Inflammatory macrophage treated with lipopolysaccharide for 4 hours (primary cell): ENCODE measurements at regions not wholly inside any gene's neighbourhood (a gene's known extent, or its start where the extent isn't known, plus 50 kb on each side); places are given as distances from the start of the nearest gene placed in this dataset.

Experiments
- DNase-seq: peaks from one replicate; pipeline ENCODE4 v3.0.0-alpha.2; 2020

- DNase-seq, result no peak
Observed at GRCh38 chr2:166634706-166635105, 140.7 kb upstream of the SCN7A start.

GRCh38 chr2:166632616-166633015, 138.6 kb upstream of the SCN7A start:
- DNase-seq, result no peak

- DNase-seq, result no peak
Observed at GRCh38 chr2:166628478-166629136, 134.6 kb upstream of the SCN7A start.

- no peak for DNase-seq
Observed at GRCh38 chr2:166627893-166628292, 133.8 kb upstream of the SCN7A start.

- DNase-seq, result no peak
Observed at GRCh38 chr2:166625670-166626069, 131.6 kb upstream of the SCN7A start.

- DNase-seq, result no peak
Observed at GRCh38 chr2:166614503-166614902, 120.5 kb upstream of the SCN7A start.

- DNase-seq, result no peak
Observed at GRCh38 chr2:166614029-166614428, 120.0 kb upstream of the SCN7A start.

GRCh38 chr2:166613226-166613625, 119.2 kb upstream of the SCN7A start:
- no peak for DNase-seq

GRCh38 chr2:166612214-166612613, 118.2 kb upstream of the SCN7A start:
- no peak for DNase-seq

- no peak for DNase-seq
Observed at GRCh38 chr2:166610913-166611305, 116.9 kb upstream of the SCN7A start.

- DNase-seq, result no peak
Observed at GRCh38 chr2:166610180-166610912, 116.3 kb upstream of the SCN7A start.

- no peak for DNase-seq
Observed at GRCh38 chr2:166609183-166609959, 115.3 kb upstream of the SCN7A start.

GRCh38 chr2:166607880-166608279, 113.8 kb upstream of the SCN7A start:
- DNase-seq, result no peak

- DNase-seq, result no peak
Observed at GRCh38 chr2:166593403-166593802, 99.4 kb upstream of the SCN7A start.

- DNase-seq, result no peak
Observed at GRCh38 chr2:166592750-166593149, 98.7 kb upstream of the SCN7A start.

- peak; percentile 74 for DNase-seq
Observed at GRCh38 chr2:166591226-166591625, 97.2 kb upstream of the SCN7A start.

GRCh38 chr2:166573391-166573790, 79.3 kb upstream of the SCN7A start:
- no peak for DNase-seq

GRCh38 chr2:166572937-166573336, 78.9 kb upstream of the SCN7A start:
- no peak for DNase-seq

- no peak for DNase-seq
Observed at GRCh38 chr2:166568409-166568808, 74.4 kb upstream of the SCN7A start.

GRCh38 chr2:166565501-166565900, 71.5 kb upstream of the SCN7A start:
- no peak for DNase-seq

- no peak for DNase-seq
Observed at GRCh38 chr2:166563894-166564293, 69.8 kb upstream of the SCN7A start.

GRCh38 chr2:166560022-166560421, 66.0 kb upstream of the SCN7A start:
- no peak for DNase-seq

- DNase-seq, result no peak
Observed at GRCh38 chr2:166550923-166551322, 56.9 kb upstream of the SCN7A start.

GRCh38 chr2:166545473-166545872, 51.4 kb upstream of the SCN7A start:
- DNase-seq, result no peak
